ENCODE measurements at regions not wholly inside any gene's neighbourhood (a gene's known extent, or its start where the extent isn't known, plus 50 kb on each side); places are given as distances from the start of the nearest gene placed in this dataset.

DNA sequence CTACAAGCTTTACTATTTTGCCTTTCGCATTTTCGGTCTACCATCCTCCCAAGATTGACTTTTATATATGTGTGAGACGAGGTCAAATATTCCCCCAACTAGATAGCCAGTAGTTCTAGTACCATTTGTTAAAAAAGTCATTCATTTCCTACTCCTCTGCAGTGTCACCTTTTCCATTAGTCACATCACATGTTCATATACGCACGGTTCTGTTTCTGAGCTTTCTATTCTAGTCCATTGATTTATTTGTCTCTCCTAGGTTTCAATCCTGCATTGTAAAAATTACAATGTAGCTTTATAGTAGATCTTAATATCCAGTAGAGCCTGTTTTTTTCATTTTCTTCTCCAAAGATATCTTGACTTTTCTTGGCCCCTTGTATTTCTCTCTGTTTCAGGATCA lies 528.7 kb upstream of the TRPC7 start:
- Histone ChIP-seq H3K79me2 (ENCODE audit: insufficient read depth) (no peaks in the 10 kb centered on the region), H3K9me2 (no peaks in the 10 kb centered on the region), H3F3A (replicated peaks; ENCODE audit: insufficient read depth) (no peaks in the 10 kb centered on the region), H3K9me3 (no peaks in the 10 kb centered on the region), H3K27ac (ENCODE audit: low read depth in 2 of 2, low read length in 1 of 2) (no peak overlapping the region), H4K20me1 (ENCODE audit: insufficient read depth) (no peaks in the 10 kb centered on the region), H2AFZ (ENCODE audit: low read depth) (no peak overlapping the region), H3K36me3 (replicated peaks in 1 of 2; ENCODE audit: control insufficient read depth in 1 of 2, insufficient read depth in 2 of 2, low read length in 1 of 2) (no peaks in the 10 kb centered on the region), H3K4me1 (ENCODE audit: control insufficient read depth in 1 of 2, insufficient read depth in 2 of 2, low read depth in 1 of 2, low read length in 1 of 2) (no peaks in the 10 kb centered on the region), H3K4me3 (ENCODE audit: low read depth in 2 of 2, low read length in 1 of 2) (no peak overlapping the region), H3K4me2 (no peak overlapping the region), H3K27me3 (ENCODE audit: insufficient read depth) (no peaks in the 10 kb centered on the region; the same call in 1 of the 2 replicates), H3K9ac (no peak overlapping the region)
- CTCF ChIA-PET: no interaction called here
- no peak for DNase-seq
- 45% methylated on average over 5 of the region's 5 CpGs for WGBS (ENCODE audit: low lambda C conversion rate)
- POLR2A ChIA-PET: no interaction called here
- TF ChIP-seq FOSL2 (IDR thresholded peaks at IDR 0.05; ENCODE audit: borderline replicate concordance, low read depth) (no peak), ELF1 (IDR thresholded peaks at IDR 0.05) (no peak), POLR2AphosphoS5 (IDR thresholded peaks at IDR 0.05; ENCODE audit: low read depth, low read length) (no peak), TEAD4 (IDR thresholded peaks at IDR 0.05; ENCODE audit: borderline replicate concordance, insufficient read depth) (no peak), RCOR1 (IDR thresholded peaks at IDR 0.05; ENCODE audit: low read length) (no peak), CHD2 (IDR thresholded peaks at IDR 0.05; ENCODE audit: low read length, partially characterized antibody) (no peak), MEF2A (IDR thresholded peaks at IDR 0.05; ENCODE audit: borderline replicate concordance, low read depth) (no peak), GATA2 (CRISPR knock-in tag; IDR thresholded peaks at IDR 0.05) (no peak), GABPA (IDR thresholded peaks at IDR 0.05; ENCODE audit: low read depth) (no peak), NRF1 (IDR thresholded peaks at IDR 0.05; ENCODE audit: low read depth, low read length) (no peak)
- TF ChIP-seq, protein P1, sequence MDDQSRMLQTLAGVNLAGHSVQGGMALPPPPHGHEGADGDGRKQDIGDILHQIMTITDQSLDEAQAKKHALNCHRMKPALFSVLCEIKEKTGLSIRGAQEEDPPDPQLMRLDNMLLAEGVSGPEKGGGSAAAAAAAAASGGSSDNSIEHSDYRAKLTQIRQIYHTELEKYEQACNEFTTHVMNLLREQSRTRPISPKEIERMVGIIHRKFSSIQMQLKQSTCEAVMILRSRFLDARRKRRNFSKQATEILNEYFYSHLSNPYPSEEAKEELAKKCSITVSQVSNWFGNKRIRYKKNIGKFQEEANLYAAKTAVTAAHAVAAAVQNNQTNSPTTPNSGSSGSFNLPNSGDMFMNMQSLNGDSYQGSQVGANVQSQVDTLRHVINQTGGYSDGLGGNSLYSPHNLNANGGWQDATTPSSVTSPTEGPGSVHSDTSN (IDR thresholded peaks at IDR 0.05): no peak
- TF ChIP-seq, protein P2, sequence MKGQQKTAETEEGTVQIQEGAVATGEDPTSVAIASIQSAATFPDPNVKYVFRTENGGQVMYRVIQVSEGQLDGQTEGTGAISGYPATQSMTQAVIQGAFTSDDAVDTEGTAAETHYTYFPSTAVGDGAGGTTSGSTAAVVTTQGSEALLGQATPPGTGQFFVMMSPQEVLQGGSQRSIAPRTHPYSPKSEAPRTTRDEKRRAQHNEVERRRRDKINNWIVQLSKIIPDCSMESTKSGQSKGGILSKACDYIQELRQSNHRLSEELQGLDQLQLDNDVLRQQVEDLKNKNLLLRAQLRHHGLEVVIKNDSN (IDR thresholded peaks at IDR 0.05; ENCODE audit: borderline replicate concordance, low read depth): no peak
- TF ChIP-seq, protein P3, sequence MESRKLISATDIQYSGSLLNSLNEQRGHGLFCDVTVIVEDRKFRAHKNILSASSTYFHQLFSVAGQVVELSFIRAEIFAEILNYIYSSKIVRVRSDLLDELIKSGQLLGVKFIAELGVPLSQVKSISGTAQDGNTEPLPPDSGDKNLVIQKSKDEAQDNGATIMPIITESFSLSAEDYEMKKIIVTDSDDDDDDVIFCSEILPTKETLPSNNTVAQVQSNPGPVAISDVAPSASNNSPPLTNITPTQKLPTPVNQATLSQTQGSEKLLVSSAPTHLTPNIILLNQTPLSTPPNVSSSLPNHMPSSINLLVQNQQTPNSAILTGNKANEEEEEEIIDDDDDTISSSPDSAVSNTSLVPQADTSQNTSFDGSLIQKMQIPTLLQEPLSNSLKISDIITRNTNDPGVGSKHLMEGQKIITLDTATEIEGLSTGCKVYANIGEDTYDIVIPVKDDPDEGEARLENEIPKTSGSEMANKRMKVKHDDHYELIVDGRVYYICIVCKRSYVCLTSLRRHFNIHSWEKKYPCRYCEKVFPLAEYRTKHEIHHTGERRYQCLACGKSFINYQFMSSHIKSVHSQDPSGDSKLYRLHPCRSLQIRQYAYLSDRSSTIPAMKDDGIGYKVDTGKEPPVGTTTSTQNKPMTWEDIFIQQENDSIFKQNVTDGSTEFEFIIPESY (IDR thresholded peaks at IDR 0.05; ENCODE audit: borderline replicate concordance, low read depth): no peak

DNA sequence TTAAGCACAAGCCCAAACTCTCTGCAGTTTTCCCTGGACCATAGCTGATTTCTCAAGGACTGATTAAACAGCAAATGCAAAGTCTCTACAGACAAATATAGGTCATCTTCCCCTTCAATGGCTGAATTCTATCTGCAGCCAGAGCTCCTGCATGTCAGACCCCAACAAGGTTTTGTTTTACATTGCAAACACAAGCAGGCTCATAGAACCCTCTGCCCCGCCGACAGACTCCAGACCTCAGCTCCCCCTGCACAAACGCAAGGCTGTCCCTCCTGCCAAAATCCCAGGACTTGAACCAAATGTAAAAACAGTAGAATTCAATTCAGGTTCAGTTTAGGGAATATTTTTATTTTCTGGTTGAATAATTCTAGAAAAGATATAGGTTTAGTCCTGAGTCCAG lies 526.7 kb upstream of the TRPC7 start:
- Histone ChIP-seq H4K20me1 (ENCODE audit: insufficient read depth) (no peaks in the 10 kb centered on the region), H3F3A (replicated peaks; ENCODE audit: insufficient read depth) (no peaks in the 10 kb centered on the region), H3K27me3 (ENCODE audit: insufficient read depth) (no peaks in the 10 kb centered on the region; the same call in 1 of the 2 replicates), H2AFZ (ENCODE audit: low read depth) (no peak overlapping the region), H3K4me2 (no peak overlapping the region), H3K4me1 (ENCODE audit: control insufficient read depth in 1 of 2, insufficient read depth in 2 of 2, low read depth in 1 of 2, low read length in 1 of 2) (no peaks in the 10 kb centered on the region), H3K79me2 (ENCODE audit: insufficient read depth) (no peaks in the 10 kb centered on the region), H3K9me3 (no peaks in the 10 kb centered on the region), H3K36me3 (replicated peaks in 1 of 2; ENCODE audit: control insufficient read depth in 1 of 2, insufficient read depth in 2 of 2, low read length in 1 of 2) (no peaks in the 10 kb centered on the region), H3K4me3 (ENCODE audit: low read depth in 2 of 2, low read length in 1 of 2) (no peak overlapping the region), H3K9me2 (no peaks in the 10 kb centered on the region), H3K9ac (no peak overlapping the region), H3K27ac (ENCODE audit: low read depth in 2 of 2, low read length in 1 of 2) (no peak overlapping the region)
- CTCF ChIA-PET: no interaction called here
- 59% methylated on average over 3 of the region's 3 CpGs for WGBS (ENCODE audit: low lambda C conversion rate)
- POLR2A ChIA-PET: no interaction called here
- DNase-seq: no peak
- TF ChIP-seq NFIC (IDR thresholded peaks at IDR 0.05; ENCODE audit: borderline replicate concordance) (no peak), RFX5 (IDR thresholded peaks at IDR 0.05; ENCODE audit: low read length) (no peak), RCOR1 (IDR thresholded peaks at IDR 0.05; ENCODE audit: low read length) (no peak), NRF1 (IDR thresholded peaks at IDR 0.05; ENCODE audit: low read depth, low read length) (no peak), POLR2AphosphoS5 (IDR thresholded peaks at IDR 0.05; ENCODE audit: low read depth, low read length) (no peak), TEAD4 (IDR thresholded peaks at IDR 0.05; ENCODE audit: borderline replicate concordance, insufficient read depth) (no peak), MEF2A (IDR thresholded peaks at IDR 0.05; ENCODE audit: borderline replicate concordance, low read depth) (no peak), FOSL2 (IDR thresholded peaks at IDR 0.05; ENCODE audit: borderline replicate concordance, low read depth) (no peak), TAF1 (IDR thresholded peaks at IDR 0.05; ENCODE audit: borderline replicate concordance, low read depth, low read length) (no peak), CHD2 (IDR thresholded peaks at IDR 0.05; ENCODE audit: low read length, partially characterized antibody) (no peak), RXRA (IDR thresholded peaks at IDR 0.05; ENCODE audit: borderline replicate concordance, low read depth) (no peak), GABPA (IDR thresholded peaks at IDR 0.05; ENCODE audit: low read depth) (no peak), MXI1 (IDR thresholded peaks at IDR 0.05; ENCODE audit: low read depth, low read length) (no peak), SIN3A (IDR thresholded peaks at IDR 0.05; ENCODE audit: borderline replicate concordance, low read depth, low read length) (no peak), ELF1 (IDR thresholded peaks at IDR 0.05) (no peak)
- TF ChIP-seq, protein P4, sequence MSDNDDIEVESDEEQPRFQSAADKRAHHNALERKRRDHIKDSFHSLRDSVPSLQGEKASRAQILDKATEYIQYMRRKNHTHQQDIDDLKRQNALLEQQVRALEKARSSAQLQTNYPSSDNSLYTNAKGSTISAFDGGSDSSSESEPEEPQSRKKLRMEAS (IDR thresholded peaks at IDR 0.05; ENCODE audit: low read depth): no peak
- TF ChIP-seq, protein P5, sequence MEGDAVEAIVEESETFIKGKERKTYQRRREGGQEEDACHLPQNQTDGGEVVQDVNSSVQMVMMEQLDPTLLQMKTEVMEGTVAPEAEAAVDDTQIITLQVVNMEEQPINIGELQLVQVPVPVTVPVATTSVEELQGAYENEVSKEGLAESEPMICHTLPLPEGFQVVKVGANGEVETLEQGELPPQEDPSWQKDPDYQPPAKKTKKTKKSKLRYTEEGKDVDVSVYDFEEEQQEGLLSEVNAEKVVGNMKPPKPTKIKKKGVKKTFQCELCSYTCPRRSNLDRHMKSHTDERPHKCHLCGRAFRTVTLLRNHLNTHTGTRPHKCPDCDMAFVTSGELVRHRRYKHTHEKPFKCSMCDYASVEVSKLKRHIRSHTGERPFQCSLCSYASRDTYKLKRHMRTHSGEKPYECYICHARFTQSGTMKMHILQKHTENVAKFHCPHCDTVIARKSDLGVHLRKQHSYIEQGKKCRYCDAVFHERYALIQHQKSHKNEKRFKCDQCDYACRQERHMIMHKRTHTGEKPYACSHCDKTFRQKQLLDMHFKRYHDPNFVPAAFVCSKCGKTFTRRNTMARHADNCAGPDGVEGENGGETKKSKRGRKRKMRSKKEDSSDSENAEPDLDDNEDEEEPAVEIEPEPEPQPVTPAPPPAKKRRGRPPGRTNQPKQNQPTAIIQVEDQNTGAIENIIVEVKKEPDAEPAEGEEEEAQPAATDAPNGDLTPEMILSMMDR (IDR thresholded peaks at IDR 0.05): no peak
- TF ChIP-seq, protein P1 (IDR thresholded peaks at IDR 0.05): no peak

Measured in SK-N-SH (cell line).